ENCODE measurements at regions not wholly inside any gene's neighbourhood (a gene's known extent, or its start where the extent isn't known, plus 50 kb on each side); places are given as distances from the start of the nearest gene placed in this dataset.
"Not testable (repeated sequence)": the region's sequence is repeated elsewhere in the genome, so short reads cannot be mapped to it uniquely, and the experiment has no call there.

DNA sequence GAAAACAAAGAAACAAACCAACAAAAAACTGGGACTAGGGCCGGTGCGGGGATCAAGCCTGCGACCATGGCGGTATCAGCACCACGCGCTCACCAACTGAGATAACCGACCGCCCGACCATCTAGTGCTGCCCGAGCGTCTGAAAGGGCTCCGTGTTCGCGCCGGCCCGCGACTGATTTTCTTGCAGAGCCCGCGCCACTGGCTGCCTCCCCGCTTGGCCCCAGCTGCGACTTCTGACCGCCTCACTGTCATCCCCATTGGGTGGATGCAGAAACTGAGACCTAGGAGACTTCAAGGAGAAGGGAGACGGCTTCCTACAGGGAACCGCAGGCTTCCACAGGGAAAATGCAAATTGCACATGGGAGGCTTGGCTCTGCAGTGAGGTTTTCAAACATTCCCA, 125.3 kb upstream of the PRKX start:
- not testable (repeated sequence) for TF ChIP-seq CTCF (IDR thresholded peaks at IDR 0.05); POLR2A (IDR thresholded peaks at IDR 0.05; ENCODE audit: low read depth); POLR2AphosphoS5 (IDR thresholded peaks at IDR 0.05); EP300 (IDR thresholded peaks at IDR 0.05)
